ENCODE measurements at regions not wholly inside any gene's neighbourhood (a gene's known extent, or its start where the extent isn't known, plus 50 kb on each side); places are given as distances from the start of the nearest gene placed in this dataset.

DNA sequence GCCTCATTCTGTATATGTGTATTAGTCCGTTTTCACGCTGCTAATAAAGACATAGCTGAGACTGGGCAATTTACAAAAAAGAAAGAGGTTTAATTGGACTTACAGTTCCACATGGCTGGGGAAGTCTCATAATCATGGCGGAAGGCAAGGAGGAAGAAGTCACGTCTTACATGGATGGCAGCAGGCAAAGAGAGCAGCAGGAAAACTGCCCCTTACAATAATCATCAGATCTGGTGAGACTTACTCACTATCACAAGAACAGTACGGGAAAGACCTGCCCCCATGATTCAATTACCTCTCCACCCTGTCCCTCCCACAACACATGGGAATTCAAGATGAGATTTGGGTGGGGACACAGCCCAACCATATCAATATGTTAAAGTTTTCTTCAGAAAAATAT lies 49.8 kb upstream of the GPBP1 start:
- CTCF ChIA-PET (ENCODE audit: partially characterized antibody): interaction anchor here (1.1 kb wide), 1 partner anchor 12 kb away, joined by 3 read pairs; no protein-coding TSS in a partner anchor
- Histone ChIP-seq H4K8ac (ENCODE audit: extremely low read depth, insufficient read depth, low read length) (no peak overlapping the region), H3K23me2 (ENCODE audit: low read depth, low read length) (no peaks in the 10 kb centered on the region), H3K36me3 (ENCODE audit: control insufficient read depth in 2 of 4, insufficient read depth in 4 of 4, low read length in 3 of 4) (no peaks in the 10 kb centered on the region), H3K56ac (replicated peaks; ENCODE audit: insufficient read length, low read depth, low read length) (no peak overlapping the region), H2BK5ac (ENCODE audit: low read depth, low read length) (no peak overlapping the region), H4K91ac (replicated peaks; ENCODE audit: insufficient read length, low read length) (no peak overlapping the region), H2BK120ac (replicated peaks; ENCODE audit: low read depth, low read length) (no peak overlapping the region), H3K27me3 (replicated peaks in 1 of 4; ENCODE audit: control insufficient read depth in 3 of 4, extremely low read depth in 1 of 4, insufficient read depth in 3 of 4, low read length in 3 of 4) (no peaks in the 10 kb centered on the region), H3K4ac (replicated peaks; ENCODE audit: insufficient read length, low read depth, low read length) (no peak overlapping the region), H3K9ac (replicated peaks in 1 of 4; ENCODE audit: extremely low read depth in 1 of 4, low read depth in 3 of 4, low read length in 3 of 4) (no peak overlapping the region), H2BK12ac (ENCODE audit: low read depth, low read length) (no peak overlapping the region), H3K4me3 (ENCODE audit: extremely low read depth in 1 of 4, insufficient read depth in 2 of 4, low read depth in 3 of 4, low read length in 4 of 4) (no peak overlapping the region), H3K4me1 (replicated peaks in 1 of 4; ENCODE audit: control insufficient read depth in 3 of 4, insufficient read depth in 4 of 4, low read length in 3 of 4) (no peaks in the 10 kb centered on the region), H3K27ac (ENCODE audit: low read depth, low read length) (no peak overlapping the region), H3K9me3 (ENCODE audit: insufficient read depth in 2 of 2, low read depth in 1 of 2, low read length in 1 of 2) (peaks cover 6 to 7% of the 10 kb centered on the region in 2 experiments; a peak in 1 of 4 replicates), H3K23ac (ENCODE audit: insufficient read length) (no peak overlapping the region), H2AFZ (ENCODE audit: low read length) (no peak overlapping the region), H4K5ac (ENCODE audit: insufficient read length, low read depth, low read length) (no peak overlapping the region), H3K79me1 (ENCODE audit: low read depth, low read length) (no peaks in the 10 kb centered on the region), H3K4me2 (ENCODE audit: insufficient read depth in 1 of 2, low read depth in 2 of 2, low read length in 2 of 2) (no peak overlapping the region), H4K20me1 (replicated peaks in 1 of 2; ENCODE audit: control insufficient read depth in 1 of 2, insufficient read depth in 2 of 2, low read length in 2 of 2) (no peaks in the 10 kb centered on the region), H2BK15ac (ENCODE audit: low read length) (no peak overlapping the region), H3K18ac (ENCODE audit: extremely low read depth, low read length) (no peak overlapping the region), H2AK5ac (ENCODE audit: low read depth, low read length) (no peak overlapping the region), H3K14ac (ENCODE audit: insufficient read length) (no peak overlapping the region), H2BK20ac (ENCODE audit: low read length) (no peak overlapping the region), H3K79me2 (ENCODE audit: control insufficient read depth in 1 of 2, insufficient read depth in 2 of 2, low read length in 2 of 2) (no peaks in the 10 kb centered on the region)
- POLR2A ChIA-PET (ENCODE audit: partially characterized antibody): no interaction called here
- DNase-seq (ENCODE audit: low read depth in 1 of 2, low spot score in 2 of 2): no peak
- 93% methylated on average over 5 of the region's 5 CpGs; no CpG with 5 or more reads in 1 of the 2 experiments for WGBS, 2 experiments (ENCODE audit: extremely low coverage in 1 of 2, insufficient coverage in 1 of 2, insufficient read length in 1 of 2, insufficient replicate concordance in 2 of 2, low coverage in 1 of 2, low lambda C conversion rate in 2 of 2, missing lambda C conversion rate in 1 of 2)
- no peak for FAIRE-seq
- TF ChIP-seq, protein P1, sequence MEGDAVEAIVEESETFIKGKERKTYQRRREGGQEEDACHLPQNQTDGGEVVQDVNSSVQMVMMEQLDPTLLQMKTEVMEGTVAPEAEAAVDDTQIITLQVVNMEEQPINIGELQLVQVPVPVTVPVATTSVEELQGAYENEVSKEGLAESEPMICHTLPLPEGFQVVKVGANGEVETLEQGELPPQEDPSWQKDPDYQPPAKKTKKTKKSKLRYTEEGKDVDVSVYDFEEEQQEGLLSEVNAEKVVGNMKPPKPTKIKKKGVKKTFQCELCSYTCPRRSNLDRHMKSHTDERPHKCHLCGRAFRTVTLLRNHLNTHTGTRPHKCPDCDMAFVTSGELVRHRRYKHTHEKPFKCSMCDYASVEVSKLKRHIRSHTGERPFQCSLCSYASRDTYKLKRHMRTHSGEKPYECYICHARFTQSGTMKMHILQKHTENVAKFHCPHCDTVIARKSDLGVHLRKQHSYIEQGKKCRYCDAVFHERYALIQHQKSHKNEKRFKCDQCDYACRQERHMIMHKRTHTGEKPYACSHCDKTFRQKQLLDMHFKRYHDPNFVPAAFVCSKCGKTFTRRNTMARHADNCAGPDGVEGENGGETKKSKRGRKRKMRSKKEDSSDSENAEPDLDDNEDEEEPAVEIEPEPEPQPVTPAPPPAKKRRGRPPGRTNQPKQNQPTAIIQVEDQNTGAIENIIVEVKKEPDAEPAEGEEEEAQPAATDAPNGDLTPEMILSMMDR (IDR thresholded peaks at IDR 0.05; ENCODE audit: control extremely low read depth in 1 of 3, insufficient read depth in 1 of 3, low read depth in 1 of 3, low read length in 3 of 3): no peak
- TF ChIP-seq TCF12 (IDR thresholded peaks at IDR 0.05; ENCODE audit: low read depth, low read length) (no peak), RNF2 (IDR thresholded peaks at IDR 0.05; ENCODE audit: borderline replicate concordance, low read depth, low read length, missing control alignments, poor library complexity, severe bottlenecking) (no peak), SIRT6 (IDR thresholded peaks at IDR 0.05; ENCODE audit: low read length) (no peak), SAP30 (IDR thresholded peaks at IDR 0.05; ENCODE audit: insufficient read depth, insufficient replicate concordance, low read length) (no peak), SP4 (IDR thresholded peaks at IDR 0.05; ENCODE audit: low read length) (no peak), SUZ12 (IDR thresholded peaks at IDR 0.05; ENCODE audit: low read length) (no peak), SP1 (IDR thresholded peaks at IDR 0.05; ENCODE audit: low read depth, low read length) (no peak), EZH2 (IDR thresholded peaks at IDR 0.05; ENCODE audit: low read depth, low read length, severe bottlenecking) (no peak)
- TF ChIP-seq, protein P2, sequence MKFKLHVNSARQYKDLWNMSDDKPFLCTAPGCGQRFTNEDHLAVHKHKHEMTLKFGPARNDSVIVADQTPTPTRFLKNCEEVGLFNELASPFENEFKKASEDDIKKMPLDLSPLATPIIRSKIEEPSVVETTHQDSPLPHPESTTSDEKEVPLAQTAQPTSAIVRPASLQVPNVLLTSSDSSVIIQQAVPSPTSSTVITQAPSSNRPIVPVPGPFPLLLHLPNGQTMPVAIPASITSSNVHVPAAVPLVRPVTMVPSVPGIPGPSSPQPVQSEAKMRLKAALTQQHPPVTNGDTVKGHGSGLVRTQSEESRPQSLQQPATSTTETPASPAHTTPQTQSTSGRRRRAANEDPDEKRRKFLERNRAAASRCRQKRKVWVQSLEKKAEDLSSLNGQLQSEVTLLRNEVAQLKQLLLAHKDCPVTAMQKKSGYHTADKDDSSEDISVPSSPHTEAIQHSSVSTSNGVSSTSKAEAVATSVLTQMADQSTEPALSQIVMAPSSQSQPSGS (IDR thresholded peaks at IDR 0.05; ENCODE audit: low read length): no peak
